ENCODE measurements at regions not wholly inside any gene's neighbourhood (a gene's known extent, or its start where the extent isn't known, plus 50 kb on each side); places are given as distances from the start of the nearest gene placed in this dataset.

DNA sequence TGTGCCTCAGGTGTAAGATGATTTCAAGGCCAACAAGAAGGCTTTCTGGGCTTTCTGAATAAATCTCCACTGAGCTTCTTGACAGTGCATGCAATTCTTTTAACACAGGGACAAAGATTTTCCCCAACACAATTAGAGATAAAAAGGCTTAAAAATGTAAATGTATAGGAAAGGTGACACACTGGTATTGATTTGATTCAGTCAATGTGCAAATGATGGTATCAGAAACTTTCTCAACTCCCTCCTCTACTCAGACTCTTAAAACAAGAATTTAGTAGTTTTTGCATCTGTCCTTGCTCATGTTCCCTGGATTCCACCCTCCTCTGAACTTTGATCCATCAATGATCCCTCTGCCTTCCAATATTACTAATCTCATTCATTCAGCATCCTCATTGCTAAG lies 111.6 kb upstream of the FNDC3A start:
- no peak for TF ChIP-seq POLR2AphosphoS5 (IDR thresholded peaks at IDR 0.05; ENCODE audit: low read depth, low read length)
- no peak for TF ChIP-seq POLR2A (IDR thresholded peaks at IDR 0.05; ENCODE audit: low read depth, low read length)

Measured in GM12891 (cell line).